NCI-H2107 treated with DMSO at 0.1 percent for 48 hours (cell line): ENCODE measurements at regions not wholly inside any gene's neighbourhood (a gene's known extent, or its start where the extent isn't known, plus 50 kb on each side); places are given as distances from the start of the nearest gene placed in this dataset.

ENCODE experiments used
- DNase-seq: peaks from one replicate; lab custom pipeline; 2025; ENCODE audit not compliant: unreplicated experiment; lab: John Stamatoyannopoulos, UW

- DNase-seq = no peak
Observed at GRCh38 chr13:46947425-46948191, 50.8 kb upstream of the HTR2A start.
